Activated CD4-positive, alpha-beta T cell treated with anti-CD3 and anti-CD28 coated beads, Interleukin-2, amount 50 U/mL, for 48 hours (primary cell): ENCODE measurements at regions not wholly inside any gene's neighbourhood (a gene's known extent, or its start where the extent isn't known, plus 50 kb on each side); places are given as distances from the start of the nearest gene placed in this dataset.
"Not testable (repeated sequence)": the region's sequence is repeated elsewhere in the genome, so short reads cannot be mapped to it uniquely, and the experiment has no call there.

Experiments
- DNase-seq, 2 experiments: peaks; one replicate each; pipeline ENCODE4 v3.0.0-alpha.2; 2020

DNA sequence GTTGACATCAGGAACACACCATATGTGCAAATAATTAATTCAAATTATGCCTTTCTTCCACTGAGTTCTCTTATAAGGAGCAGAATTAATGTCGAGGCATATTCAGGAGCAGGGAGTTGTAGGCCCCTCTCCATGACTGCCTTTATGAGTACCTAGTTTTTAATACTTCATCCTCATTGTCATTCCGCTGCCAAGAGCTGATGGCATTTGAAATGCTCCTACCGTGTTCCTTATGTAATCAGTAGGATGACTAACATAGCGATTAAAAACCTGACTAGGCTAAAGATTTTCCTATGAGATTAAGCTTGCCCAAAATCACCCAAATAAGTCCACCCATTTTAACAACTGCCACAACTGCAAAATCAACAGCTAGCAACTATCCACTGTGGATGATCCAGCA is 220.6 kb downstream of the DHX15 start:
- no peak for DNase-seq

DNA sequence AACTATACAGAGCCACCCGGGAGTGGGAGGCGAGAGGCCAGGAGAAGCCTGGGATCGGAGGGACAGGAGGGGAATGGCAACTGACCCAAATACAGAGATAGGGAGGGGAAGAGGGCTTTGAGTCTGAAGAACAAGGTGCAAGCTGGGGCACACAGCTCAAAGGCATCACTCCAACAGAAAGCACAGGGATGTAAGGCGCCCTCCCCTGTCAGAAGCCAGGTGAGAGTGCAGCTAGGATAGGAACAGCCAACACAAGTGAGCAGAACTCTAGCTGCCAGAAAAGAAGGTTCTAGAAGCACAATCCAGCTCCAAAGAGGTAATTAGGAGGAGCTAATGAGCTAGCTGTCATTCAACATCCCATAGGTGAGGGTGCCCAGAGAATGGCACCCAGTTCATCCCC is 232.2 kb downstream of the DHX15 start:
- no peak for DNase-seq

DNA sequence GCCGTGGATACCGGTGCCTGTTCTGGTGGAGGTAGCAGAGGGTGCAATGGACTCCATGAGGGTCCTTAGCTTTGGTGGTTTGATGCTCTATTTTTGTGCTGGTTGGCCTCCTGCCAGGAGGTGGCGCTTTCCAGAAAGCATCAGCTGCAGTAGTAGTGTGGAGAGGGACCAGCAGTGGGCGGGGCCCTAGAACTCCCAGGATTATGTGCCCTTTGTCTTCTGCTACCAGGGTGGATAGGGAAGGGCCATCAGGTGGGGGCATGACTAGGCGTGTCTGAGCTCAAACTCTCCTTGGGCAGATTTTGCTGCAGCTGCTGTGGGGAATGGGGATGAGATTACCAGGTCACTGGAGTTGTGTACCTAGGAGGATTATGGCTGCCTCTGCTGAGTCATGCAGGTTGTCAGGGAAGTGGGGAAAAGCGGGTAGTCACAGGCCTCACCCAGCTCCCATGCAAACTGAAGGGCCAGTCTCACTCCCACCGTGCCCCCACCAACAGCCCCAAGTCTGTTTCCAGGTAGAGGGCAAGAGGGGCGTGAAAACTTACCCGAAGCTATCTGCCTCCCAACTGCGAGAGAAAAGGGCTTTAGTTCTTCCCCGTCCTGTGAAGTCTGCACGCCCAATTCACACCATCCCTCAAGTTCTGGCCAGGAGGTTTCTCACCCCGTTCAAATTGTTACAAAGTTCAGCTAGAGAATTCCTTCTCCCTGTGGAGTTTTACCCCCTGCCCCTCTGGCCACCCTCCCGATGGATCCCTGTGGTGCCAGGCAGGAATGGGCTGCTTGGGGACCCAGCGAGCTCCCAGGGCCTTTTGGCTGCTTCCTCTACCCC is 235.0 kb downstream of the DHX15 start:
- DNase-seq: not testable (repeated sequence)

DNA sequence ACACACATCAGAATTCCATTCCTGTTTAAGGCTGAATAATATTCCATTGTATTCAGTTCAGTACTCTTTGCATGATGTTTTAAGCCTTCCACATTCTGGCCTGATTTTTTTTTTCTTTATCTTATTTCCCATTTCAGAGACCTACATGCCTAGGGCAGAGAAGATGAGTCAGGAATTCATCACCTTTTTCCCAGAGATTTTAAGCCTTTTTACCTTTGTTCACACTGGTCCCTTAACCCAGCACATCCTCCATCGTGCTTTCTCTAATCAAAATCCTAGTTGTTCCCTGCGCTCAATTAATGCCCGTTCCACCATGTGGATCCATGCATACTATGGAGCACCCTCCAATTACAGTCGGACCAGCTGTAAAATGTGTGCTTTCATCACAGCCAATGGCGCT is 245.1 kb downstream of the DHX15 start:
- no peak for DNase-seq

DNA sequence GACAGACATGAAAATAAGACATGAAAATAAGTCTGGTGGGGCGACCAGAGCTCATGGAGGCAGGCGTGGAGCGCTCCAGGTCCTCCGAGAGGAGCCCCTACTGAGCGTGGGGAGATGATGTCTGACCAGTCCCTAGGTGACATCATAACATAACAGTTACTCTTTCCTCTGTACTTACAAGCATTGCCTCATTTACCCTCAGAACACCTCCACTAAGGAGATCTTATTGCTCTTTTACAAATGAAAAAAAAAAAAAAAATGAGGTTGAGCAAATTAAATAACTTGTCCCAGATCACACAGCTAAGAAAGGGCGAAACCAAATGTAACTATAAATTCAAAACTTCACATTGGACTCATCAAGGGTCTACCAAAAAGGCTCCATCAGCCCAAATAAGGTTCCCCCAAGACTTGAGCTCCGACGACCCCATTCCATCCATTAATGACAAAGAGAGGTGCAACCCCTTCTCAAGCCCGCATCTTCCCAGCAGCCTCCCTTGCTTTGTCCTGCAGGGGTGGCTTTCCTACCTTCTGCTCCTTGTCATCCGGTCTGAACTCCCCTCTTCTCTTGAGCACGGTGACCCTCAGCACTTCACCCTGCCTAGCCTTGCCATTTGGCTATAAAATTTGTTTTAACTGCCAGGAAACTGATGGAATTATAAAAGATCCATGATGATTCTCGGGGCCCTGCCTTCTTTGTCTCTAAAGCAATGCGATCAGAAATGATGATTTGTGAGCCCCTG is 246.7 kb downstream of the DHX15 start:
- DNase-seq: no peak

DNA sequence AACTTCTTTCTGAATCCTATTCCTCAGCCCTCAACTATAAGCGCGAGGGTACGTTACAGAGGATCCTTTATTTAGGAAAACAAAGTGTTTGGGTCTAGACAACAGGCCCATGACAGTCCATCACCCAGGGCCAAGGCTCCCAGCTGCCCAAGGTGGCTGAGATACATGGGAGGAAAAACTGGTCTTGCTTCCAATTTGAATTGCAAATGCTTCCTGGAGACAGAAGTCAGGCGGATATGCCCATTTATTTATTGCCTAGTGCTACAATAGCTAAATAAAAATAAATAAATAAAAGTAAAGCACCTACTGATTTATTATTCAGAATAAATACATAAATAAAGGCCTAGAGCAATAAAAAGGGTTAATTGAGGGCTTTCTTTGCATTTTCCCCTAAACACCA is 248.7 kb downstream of the DHX15 start:
- DNase-seq: no peak

DNA sequence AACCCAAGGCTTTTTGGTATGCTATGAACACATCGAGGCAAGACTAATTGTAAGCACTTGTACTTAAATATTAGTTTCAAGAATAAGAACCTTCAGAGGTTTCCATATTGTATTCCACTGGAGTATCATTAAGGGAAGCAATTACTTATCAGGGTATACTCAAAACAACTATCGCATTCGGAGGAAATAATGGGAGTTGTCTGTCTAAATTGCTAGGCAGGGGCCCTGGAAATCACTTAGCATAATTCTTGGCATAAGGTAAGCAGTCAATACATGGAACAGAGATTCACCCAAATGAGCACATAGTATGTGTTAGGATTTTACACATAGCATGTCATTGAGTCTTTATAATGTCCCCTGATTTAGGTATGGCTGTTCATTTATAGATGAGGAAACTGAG is 249.4 kb downstream of the DHX15 start:
- no peak for DNase-seq

DNA sequence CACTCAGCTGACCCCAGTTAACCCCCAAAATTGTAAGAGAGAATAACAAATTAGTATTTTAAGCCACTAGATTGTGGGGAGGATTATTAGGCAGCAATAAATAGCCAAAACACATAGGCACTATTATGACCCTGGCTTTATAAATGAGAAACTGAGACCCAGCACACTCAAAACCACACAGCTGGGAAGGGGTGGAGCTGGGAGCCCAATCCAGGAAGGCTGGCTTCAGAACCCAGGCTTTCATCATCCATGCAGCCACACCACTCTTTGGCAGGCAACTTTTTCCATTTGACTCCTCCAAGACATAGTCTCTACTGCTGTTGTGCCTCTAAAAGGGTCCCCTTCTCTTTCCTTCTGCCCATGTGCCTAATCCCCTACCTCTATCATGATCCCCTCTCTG is 253.8 kb downstream of the DHX15 start:
- DNase-seq: no peak

DNA sequence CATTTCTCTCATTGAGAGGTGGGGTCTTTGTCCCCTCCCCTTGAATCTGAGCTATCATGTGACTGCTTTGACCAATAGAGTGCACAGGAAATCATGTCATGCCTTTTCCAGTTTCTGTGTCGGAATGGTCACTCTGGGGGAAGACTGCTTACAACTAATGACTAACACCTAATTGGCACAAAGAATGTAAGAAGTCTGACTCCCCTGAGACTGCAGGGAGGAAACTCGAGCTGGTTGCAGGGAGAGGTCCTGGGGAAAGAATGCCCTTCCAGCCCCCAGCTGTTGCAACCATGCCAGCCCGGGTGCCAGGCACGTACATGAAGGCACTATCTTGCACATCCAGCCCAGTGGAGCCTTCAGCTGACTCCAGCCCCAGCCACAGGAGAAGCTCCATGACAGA is 254.2 kb downstream of the DHX15 start:
- no peak for DNase-seq

DNA sequence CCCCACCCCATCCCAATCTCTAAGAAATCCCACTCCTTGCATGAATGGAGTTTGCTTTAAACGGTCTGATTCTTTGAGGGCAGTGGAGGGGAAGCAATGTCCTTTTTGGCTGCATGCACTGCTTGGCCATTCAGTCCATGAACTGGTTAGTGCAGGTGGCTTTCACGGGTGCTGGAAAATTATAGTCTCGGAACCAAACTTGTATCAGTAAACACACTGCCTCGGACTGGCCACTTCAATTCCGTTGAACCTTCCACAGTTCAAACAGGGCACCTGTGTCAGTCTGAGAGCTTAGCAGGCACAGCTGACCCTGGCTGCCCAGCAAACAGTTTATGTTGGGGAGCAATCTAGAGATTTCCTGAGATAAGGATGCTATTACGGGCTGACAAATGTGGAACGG is 255.6 kb downstream of the DHX15 start:
- DNase-seq: no peak

DNA sequence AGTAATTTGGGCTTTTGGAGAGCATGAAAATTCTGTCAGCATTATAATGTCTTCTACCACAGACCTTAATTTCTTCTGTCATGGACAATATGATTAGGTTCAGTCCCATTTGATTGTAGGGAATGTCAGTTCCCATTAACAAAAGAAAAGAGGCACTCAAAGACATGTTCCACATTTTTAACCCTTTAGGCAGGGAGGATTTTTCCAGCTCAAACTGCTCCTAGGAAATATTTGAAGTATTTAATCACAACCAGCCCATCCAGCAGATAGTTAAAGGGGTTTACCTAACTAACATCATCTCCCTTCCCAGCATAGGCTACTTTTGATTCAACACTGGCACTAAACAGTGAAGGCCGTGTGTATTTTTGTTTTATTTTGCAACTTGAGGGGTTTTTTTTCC is 256.0 kb downstream of the DHX15 start:
- DNase-seq: no peak

DNA sequence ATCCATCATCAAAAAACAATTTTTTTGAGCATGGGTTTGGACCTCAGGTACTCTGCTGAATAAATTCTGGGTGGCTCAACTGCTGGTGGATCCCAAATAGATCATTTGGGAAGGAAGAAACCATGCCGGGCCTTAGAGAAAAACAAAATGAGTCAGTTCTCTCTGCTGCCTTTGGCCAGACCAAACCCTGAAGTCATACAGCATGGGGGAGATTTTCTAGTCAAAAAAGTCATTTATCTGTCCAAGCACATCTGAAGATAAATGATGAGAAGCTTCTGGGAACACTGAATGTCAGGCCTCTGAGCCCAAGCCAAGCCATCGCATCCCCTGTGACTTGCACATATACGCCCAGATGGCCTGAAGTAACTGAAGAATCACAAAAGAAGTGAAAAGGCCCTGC is 261.4 kb downstream of the DHX15 start:
- DNase-seq: no peak

DNA sequence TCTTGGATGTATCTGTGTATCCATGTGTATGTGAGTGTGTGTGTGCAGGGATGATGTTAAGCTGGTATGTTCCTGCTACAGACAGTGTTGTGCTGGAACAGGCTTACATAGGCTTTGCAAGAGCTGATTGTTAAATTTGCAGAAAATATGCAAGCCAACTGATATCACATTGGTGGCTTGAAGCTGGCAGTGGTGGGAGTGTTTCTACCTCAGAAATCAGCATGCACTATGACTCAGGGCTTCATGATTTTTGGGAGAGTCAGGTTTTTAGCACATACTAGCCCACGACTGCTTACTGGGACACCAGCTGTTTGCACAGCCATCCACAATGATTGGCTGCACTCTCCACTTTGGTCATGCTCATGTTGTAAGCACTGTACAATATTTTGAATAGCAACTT is 261.8 kb downstream of the DHX15 start:
- no peak for DNase-seq

DNA sequence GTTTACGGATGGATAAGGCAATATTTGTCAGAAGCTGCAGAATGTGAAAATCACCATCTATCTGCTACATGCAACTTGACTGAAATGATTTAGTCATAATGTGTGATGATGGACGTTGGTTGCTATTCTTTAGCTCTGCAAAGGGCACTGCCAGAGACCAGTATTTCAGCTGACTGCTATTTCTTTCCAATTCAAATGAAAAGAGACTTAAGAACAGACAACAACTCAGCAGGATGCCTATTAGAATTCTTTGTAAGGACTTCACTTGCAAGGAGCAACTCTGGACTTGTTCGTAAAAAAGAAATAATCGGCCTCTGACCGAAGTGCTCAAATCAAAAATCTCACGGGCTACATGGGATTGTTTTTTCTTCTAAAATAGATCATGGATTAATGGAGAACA is 262.7 kb downstream of the DHX15 start:
- no peak for DNase-seq

DNA sequence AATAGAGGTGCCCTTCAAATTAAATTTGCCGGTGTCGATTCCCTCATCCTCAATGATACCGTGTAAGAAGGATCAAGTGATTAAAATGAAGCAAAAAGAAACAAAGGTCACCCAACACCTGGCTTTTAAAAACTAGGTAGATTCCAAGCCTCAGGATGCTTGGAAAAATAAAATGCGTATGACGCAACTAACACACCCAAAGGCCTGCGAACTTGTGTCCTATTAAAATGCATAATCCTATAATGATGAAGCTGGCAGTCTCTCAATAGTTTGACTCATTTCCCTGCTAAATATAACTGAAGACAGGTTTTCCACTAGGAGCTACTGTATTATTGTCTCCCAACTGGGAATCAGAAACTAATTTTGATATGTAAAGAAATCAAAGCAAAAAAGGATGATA is 263.2 kb downstream of the DHX15 start:
- no peak for DNase-seq

DNA sequence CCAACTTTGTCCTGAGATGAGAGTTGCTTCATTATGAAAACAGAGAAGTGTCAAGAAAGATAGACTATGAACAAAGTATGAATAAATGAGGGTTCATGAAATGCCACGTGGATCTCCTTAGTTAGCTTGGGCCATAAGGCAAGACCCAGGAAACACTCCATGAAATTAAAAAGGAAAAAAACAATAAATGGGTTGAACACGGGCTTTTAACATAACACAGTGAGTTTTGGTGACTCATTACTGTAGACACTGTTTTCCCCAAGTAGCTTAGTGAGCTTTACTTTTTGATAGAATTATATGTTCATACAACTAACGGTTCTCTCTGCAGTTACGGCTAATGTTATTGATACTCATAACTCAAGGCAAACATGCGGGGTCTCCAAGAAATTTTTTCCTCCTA is 265.0 kb downstream of the DHX15 start:
- DNase-seq: no peak

DNA sequence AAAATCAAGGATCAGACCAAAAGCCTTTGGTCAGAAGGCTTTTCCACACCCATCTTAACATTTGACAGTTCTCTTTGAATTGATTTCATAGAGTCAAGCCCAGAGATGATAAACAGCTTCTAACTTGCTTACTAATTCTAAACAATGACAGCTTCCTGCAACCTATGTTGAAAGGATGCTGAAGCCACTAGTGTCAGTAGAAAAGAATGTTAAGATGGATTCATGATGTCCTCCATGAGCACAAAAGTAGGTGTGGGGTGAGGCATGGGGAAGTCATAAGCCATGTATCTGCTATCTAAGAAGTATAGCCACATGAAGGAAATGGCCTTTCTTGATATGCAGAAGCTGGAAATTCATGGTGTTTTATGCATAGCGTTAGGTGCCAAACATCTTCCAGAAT is 269.3 kb downstream of the DHX15 start:
- no peak for DNase-seq

DNA sequence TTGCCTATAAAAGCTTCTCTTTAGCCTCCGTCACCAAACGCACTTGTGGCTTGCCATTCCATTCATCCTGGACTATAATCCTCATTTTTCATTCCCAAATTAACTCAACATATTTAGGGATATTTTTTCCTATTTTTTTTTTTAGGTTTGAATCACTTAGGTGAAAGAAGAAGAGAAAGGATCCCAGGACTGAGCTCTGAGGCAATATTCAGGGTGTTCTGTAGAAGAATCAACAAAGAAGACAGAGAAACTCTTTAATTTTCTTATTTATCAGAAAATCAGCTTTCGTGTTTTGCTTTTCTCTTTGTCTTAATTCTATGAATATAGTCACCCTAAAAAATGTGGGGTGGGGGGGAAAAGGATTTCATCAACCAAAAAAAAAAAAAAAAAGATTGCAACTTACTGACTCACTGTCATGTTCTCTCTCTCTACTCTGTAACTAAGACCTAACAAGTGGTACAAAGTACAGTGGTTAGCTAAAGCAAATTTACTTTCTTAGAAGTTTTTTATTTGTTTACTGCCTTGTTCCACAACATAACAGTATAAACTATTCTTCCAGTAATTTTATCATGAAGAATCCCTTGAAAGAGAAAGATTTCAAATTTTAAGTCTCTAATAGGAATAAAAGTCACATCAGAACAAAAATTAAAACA is 272.0 kb downstream of the DHX15 start:
- DNase-seq: no peak

DNA sequence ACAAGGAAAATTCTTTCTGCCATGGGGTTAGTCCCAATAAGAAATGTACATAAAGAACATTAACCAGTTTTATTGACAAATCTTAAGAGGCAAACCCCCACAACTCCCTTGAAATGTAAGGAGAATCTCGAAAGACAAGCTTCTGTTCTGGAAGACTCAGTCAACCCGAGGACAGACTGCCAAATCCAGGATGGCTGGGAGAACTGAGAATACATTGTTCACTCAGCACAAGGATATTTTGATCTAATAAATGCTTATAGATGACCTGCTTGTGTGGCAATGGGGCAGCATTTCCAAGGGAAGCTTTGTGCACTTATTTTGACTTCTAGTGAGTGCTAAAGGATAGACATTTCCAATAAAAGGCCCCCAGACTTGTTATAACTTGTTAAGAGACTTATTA is 280.4 kb downstream of the DHX15 start:
- DNase-seq: no peak

DNA sequence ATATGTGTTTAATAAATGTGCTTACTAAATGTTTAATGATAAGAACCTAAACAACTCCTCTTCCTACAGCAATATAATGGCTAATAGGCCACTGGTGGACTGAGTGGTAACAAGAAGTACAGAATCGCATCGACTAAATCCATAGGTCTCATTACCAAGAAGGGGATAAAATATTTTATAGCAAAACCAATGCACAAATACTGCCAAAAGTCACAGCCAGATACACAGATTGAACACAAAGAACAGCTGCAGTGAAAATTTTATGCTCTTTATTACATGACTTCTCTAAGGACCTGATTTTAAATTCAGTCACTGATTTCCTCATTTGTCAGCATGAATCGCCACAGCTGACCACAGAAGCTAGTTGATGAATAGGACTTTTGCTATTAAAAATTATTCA is 285.4 kb downstream of the DHX15 start:
- DNase-seq: no peak

DNA sequence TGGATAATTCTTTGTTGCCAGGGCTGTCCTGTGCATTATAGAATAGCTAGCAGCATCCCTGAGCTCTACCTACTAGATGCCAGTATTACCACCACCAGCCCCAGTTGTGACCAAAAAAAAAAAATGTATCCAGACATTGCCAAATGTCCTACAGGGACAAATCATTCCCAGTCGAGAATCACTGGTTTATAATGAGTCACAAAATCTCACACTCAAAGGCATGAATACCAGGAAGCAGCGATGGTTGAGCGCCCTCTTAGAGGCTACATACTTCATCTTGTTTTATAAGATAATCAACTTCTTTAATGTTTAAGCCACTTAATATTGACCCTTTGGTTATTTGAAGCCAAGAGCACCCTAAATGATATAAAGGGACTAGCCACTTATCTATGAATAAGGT is 297.3 kb downstream of the DHX15 start:
- DNase-seq: no peak

DNA sequence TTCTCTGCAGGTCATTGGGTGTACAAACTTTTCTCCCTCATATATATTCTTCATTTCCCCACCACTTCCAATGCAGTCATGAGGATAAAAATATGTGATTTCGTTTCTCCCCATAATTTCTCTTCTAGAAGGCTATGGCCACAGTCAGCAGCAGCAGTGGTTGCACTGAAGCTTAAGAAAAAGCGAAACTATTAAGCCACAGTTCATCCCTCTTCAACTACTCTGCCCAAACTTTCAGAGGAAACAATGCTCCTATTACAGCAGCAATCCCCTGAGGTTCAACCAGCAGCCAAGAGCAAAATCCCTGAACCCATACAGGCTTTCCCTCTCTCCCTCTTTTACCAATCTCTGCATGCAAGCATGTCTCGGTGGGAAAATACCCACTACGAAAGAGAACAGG is 298.6 kb downstream of the DHX15 start:
- no peak for DNase-seq

DNA sequence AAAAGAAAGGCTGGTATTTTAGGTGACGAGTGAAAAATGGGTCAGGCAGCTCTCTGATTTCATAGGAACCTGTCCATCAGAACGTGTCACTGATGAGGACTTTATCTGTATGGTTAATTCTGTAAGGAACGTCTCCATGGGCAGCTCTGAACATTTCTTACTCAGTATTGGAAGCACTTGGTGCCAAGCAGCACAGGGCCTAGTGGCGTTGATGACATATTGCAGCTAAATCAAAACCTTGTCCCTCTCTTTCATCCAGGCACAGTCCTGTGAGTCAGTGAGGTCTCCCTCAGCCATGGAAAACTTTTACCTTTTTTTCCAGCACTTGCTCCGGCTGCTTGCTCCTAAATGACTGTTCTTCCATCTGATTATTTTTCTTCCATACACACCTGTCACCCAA is 301.9 kb downstream of the DHX15 start:
- no peak for DNase-seq

DNA sequence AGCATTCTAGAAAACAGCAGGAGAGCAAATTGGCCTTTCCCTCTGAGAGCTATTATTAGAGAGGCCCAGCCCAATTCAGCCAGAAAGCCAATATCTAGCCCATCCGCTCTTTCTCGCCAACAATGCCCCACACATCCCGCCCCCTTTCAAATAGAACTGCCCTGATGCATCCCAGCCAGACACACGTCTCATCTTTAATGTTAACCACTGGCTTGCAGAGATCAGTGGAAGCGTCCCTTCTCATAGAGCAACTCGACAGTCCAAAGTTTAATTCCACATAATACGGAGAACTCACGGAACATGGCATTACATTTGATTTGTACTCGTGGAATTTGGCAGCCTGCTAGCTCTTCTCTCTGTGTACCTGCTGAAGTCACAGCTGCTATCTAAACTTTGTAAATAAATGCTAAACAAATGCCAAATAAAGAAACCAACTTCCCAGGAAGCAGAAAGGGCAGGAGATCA is 304.4 kb downstream of the DHX15 start:
- DNase-seq: no peak
